Body of pancreas (tissue), 4 donors: ENCODE measurements at regions not wholly inside any gene's neighbourhood (a gene's known extent, or its start where the extent isn't known, plus 50 kb on each side); places are given as distances from the start of the nearest gene placed in this dataset.

Experiments
- POLR2A ChIP-seq, 3 donors: fragments of 450-650 bp; IDR thresholded peaks; one replicate each; pipeline ENCODE4 v1.6.1; 2016; ENCODE audit warnings: antibody characterized with exemption in 3 of 3, mild to moderate bottlenecking in 2 of 3
- TF ChIP-seq, protein P1 (sequence below), 7 experiments: fragments of 450-650 bp in 4 of 7; fragments of 200-600 bp in 3 of 7; sonication (generic) in 3 of 7; IDR thresholded peaks; one replicate each; pipeline ENCODE4 v1.5.1; 2016 to 2019; ENCODE audit warnings: antibody characterized with exemption in 7 of 7

DNA sequence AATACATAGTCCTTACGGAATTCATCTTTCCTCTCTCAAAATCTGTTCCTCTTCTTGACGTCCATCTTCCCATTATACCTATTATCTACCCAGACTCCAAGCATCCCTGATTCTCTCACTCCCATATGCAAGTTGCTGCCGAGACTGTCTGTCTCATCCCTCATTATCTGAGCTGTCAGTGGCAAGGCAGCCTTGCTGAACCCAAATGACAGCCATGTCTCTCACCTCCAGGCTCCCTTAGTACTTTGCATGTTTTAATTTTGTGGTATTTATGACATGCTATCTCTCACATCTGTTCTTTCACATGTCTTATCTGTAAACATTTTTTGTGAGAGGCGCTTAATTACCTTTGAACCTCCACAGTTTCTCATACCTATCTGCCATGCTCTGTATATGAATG, 54.4 kb upstream of the IFRD1 start:
- TF ChIP-seq, protein P1, sequence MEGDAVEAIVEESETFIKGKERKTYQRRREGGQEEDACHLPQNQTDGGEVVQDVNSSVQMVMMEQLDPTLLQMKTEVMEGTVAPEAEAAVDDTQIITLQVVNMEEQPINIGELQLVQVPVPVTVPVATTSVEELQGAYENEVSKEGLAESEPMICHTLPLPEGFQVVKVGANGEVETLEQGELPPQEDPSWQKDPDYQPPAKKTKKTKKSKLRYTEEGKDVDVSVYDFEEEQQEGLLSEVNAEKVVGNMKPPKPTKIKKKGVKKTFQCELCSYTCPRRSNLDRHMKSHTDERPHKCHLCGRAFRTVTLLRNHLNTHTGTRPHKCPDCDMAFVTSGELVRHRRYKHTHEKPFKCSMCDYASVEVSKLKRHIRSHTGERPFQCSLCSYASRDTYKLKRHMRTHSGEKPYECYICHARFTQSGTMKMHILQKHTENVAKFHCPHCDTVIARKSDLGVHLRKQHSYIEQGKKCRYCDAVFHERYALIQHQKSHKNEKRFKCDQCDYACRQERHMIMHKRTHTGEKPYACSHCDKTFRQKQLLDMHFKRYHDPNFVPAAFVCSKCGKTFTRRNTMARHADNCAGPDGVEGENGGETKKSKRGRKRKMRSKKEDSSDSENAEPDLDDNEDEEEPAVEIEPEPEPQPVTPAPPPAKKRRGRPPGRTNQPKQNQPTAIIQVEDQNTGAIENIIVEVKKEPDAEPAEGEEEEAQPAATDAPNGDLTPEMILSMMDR (IDR thresholded peaks at IDR 0.05): no peak
- TF ChIP-seq POLR2A (IDR thresholded peaks at IDR 0.05): no peak
